ENCODE measurements at regions not wholly inside any gene's neighbourhood (a gene's known extent, or its start where the extent isn't known, plus 50 kb on each side); places are given as distances from the start of the nearest gene placed in this dataset.

DNA sequence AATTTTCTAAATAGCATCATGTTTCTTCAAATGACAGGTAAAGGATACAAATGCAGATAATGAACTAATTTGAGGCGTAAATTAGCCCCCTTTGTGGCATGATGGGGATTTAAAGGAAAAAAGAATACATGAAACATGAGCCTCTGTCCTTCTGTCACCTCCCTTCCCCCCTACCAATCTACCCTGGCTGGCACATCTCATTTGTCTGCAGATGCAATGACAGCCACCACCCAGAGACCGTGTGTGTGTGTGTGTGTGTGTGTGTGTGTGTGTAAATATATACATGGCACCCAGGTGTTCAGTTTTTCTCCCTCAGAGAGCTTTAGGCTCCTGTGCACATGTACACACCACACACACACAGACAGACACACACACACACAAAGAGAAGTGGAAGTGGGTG, 451.1 kb downstream of the RWDD3 start:
- no peak overlapping the region for H3K4me3 Mint-ChIP-seq
- no peak overlapping the region for H3K27ac Mint-ChIP-seq
- peaks cover 2% of the 10 kb centered on the region for H3K27me3 Mint-ChIP-seq (ENCODE audit: low read depth)
- H3K9me3 Mint-ChIP-seq, result no peaks in the 10 kb centered on the region
- no peaks in the 10 kb centered on the region for H3K4me1 Mint-ChIP-seq (ENCODE audit: low read depth)
- no peak for DNase-seq
- H3K36me3 Mint-ChIP-seq (ENCODE audit: low read depth), result no peaks in the 10 kb centered on the region
- CTCF ChIA-PET, result no interaction called here
- intact Hi-C loops (cut with micrococcal nuclease), result no loop called here

DNA sequence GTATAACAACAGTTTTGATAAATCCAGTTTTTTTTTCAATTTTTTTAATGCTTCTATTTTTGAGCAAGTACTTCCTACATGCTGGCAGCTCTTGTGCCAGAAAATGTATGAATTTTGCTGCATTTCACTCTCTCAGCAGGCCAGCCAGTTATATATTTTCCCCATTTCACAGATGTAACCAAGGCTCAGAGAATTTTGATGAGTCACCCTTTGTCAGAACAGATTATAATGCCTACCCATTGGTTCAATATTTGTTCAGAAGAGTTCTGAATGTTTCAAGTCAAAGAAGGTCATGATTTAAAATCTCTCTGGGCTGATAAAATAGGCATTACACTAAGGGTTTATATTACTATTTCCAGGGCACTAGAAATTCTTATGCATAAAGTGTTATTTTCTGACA, 452.2 kb downstream of the RWDD3 start:
- Mint-ChIP-seq H3K36me3 (ENCODE audit: low read depth) (no peaks in the 10 kb centered on the region), H3K27me3 (ENCODE audit: low read depth) (peaks cover 2% of the 10 kb centered on the region), H3K9me3 (peaks cover 1% of the 10 kb centered on the region), H3K27ac (no peak overlapping the region), H3K4me3 (no peak overlapping the region), H3K4me1 (ENCODE audit: low read depth) (no peaks in the 10 kb centered on the region)
- intact Hi-C loops (cut with micrococcal nuclease), result no loop called here
- CTCF ChIA-PET, result no interaction called here
- no peak for DNase-seq

DNA sequence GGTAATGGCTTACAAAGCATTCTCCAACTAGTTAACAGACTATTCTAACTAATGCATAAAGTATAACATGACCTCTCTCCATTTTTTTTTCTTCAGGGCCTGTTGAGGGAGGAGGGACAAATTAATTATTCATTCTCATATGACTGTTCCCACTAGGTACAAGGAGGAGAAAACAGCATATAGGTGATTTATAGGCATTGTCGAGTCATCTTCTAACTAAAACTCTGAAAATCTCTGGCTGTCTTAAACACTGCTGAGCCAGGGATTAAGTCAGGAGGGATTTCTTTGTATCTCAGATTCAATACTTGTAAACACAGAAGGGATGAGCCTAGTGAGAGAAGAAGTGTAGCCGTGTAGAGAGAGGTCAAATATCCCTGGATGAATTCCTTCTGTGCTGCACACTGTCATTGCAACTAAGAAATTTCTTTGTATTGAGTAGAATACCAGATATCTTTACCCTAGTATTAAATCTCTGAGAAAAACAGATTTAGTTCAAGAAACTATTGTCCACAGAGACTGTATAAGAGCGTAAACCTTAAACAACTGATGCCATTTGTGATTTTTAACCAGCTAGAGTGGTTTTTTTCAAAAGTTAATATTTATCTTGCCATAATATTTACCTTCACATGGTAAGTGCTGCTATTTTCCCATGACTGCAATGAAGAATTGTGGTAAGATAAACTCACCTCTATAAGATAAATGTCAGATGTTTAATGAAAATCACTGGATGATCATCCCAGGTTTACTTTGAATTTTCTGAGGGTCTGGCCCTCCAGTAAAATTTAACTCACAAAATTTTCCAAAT, 465.3 kb downstream of the RWDD3 start:
- no peak overlapping the region for H3K4me3 Mint-ChIP-seq
- H3K4me1 Mint-ChIP-seq (ENCODE audit: low read depth), result no peaks in the 10 kb centered on the region
- no peaks in the 10 kb centered on the region for H3K36me3 Mint-ChIP-seq (ENCODE audit: low read depth)
- peaks cover 23% of the 10 kb centered on the region for H3K9me3 Mint-ChIP-seq
- no peaks in the 10 kb centered on the region for H3K27me3 Mint-ChIP-seq (ENCODE audit: low read depth)
- intact Hi-C loops (cut with micrococcal nuclease), result no loop called here
- no peak for DNase-seq
- no peak overlapping the region for H3K27ac Mint-ChIP-seq
- CTCF ChIA-PET, result no interaction called here

DNA sequence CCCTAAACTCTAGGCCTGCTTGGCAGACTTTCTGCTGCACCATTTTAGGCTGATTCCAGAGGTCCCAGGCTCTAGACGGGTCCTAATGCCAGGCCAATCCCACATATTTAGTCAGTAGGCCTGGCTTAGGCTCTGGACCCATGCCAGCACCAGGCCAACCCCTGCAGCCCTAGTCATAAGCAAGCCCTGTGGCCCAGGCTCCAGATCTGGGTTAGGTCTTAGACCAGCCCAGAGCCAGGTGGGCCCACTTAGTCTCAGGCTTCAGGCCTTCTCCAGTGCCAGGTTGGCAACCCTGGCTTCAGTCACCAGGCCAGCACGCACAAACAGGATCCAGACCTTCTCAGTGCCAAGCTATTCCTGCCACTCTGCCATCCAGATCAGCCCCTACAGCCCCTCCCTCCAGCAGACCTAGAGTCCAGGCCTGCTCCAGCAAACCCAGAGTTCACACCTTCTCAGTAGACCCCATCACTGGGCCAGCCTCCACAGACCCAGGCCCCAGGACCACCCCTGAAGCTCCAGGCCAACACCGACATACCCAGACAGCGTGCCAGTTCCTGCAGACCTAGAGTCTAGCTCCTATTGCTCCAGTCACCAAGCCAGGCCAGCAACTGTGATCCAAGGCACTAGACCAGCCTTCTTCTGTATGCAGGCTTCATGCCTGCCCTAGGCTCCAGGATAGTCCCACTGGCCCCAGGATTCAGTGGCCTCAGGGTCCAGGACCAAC, 467.6 kb downstream of the RWDD3 start:
- intact Hi-C loops (cut with micrococcal nuclease), result no loop called here
- no peaks in the 10 kb centered on the region for H3K4me1 Mint-ChIP-seq (ENCODE audit: low read depth)
- CTCF ChIA-PET, result interaction anchor here (0.6 kb wide), 2 partner anchors 151 to 1040 kb away, joined by 3 read pairs; no protein-coding TSS in a partner anchor
- no peaks in the 10 kb centered on the region for H3K36me3 Mint-ChIP-seq (ENCODE audit: low read depth)
- H3K27ac Mint-ChIP-seq, result no peak overlapping the region
- no peaks in the 10 kb centered on the region for H3K27me3 Mint-ChIP-seq (ENCODE audit: low read depth)
- no peak overlapping the region for H3K4me3 Mint-ChIP-seq
- H3K9me3 Mint-ChIP-seq, result peaks cover 33% of the 10 kb centered on the region
- DNase-seq, result no peak

DNA sequence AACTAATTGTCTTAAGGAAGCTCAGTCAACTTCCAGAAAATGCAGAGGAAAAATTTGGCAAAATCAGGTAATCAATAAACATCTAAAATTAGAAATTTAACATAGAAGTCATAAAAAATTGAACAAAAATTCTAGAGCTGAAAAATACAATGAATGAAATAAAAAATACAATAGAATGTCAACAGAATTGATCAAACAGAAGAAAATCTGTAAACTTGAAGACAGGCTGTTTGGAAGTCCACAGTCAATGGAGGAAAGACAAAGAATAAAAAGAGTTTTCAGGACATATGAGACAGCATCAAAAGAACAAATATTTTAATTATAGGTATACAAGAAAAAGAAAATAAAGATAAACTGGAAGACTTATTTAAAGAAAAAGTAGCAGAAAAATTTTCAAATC, 469.0 kb downstream of the RWDD3 start:
- no peaks in the 10 kb centered on the region for H3K27me3 Mint-ChIP-seq (ENCODE audit: low read depth)
- CTCF ChIA-PET, result no interaction called here
- intact Hi-C loops (cut with micrococcal nuclease), result no loop called here

DNA sequence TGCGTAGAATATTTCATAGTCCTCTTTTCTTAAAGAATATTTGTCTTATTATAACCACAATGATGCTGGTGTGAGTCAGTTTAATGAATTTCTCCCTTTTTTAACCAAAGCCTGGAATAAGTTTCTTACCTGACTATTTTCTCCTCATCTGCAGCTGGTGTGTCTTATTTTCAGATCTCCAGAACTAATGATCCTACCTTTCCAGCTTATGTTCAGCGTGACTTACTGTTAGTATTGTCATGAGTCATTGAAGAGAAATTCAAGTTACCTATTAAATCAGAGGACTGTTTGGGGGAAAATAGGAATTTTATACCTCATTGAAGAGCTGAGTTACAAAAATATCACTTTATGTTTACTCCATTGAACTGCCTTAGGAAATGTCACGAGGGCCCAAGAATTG, 482.1 kb downstream of the RWDD3 start:
- H3K27me3 Mint-ChIP-seq (ENCODE audit: low read depth), result no peaks in the 10 kb centered on the region
- DNase-seq, result no peak
- H3K4me3 Mint-ChIP-seq, result no peak overlapping the region
- peaks cover 8% of the 10 kb centered on the region for H3K9me3 Mint-ChIP-seq
- intact Hi-C loops (cut with micrococcal nuclease), result no loop called here
- no peaks in the 10 kb centered on the region for H3K4me1 Mint-ChIP-seq (ENCODE audit: low read depth)
- no peaks in the 10 kb centered on the region for H3K36me3 Mint-ChIP-seq (ENCODE audit: low read depth)
- CTCF ChIA-PET, result no interaction called here
- H3K27ac Mint-ChIP-seq, result no peak overlapping the region

More for the DNA sequence above, 469.0 kb downstream of the RWDD3 start:
- no peak for DNase-seq
- Mint-ChIP-seq H3K4me3 (no peak overlapping the region), H3K27ac (no peak overlapping the region), H3K4me1 (ENCODE audit: low read depth) (no peaks in the 10 kb centered on the region), H3K36me3 (ENCODE audit: low read depth) (no peaks in the 10 kb centered on the region), H3K9me3 (peaks cover 38% of the 10 kb centered on the region)

DNA sequence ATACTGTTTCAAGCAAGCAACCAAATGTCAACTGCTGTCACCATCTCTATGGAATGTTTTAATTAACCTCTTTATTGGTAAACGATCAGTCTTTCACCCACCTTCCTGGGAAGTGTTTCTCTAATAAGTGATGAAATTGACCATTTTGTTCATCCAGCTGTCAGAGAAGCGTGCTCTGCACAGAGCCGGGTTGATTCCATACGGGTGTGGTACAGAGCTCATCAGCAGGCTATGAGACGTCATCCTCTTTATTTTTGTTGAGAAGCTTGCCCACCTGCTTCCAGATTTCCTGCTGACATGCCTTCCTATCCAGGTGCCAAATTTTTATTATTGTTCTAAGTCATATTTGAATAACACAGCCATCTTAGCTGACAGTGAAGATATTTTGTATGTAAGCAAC, 482.5 kb downstream of the RWDD3 start:
- Mint-ChIP-seq H3K9me3 (peaks cover 8% of the 10 kb centered on the region), H3K27ac (no peak overlapping the region), H3K4me3 (no peak overlapping the region), H3K27me3 (ENCODE audit: low read depth) (no peaks in the 10 kb centered on the region), H3K4me1 (ENCODE audit: low read depth) (no peaks in the 10 kb centered on the region), H3K36me3 (ENCODE audit: low read depth) (no peaks in the 10 kb centered on the region)
- intact Hi-C loops (cut with micrococcal nuclease), result no loop called here
- CTCF ChIA-PET, result no interaction called here
- no peak for DNase-seq

DNA sequence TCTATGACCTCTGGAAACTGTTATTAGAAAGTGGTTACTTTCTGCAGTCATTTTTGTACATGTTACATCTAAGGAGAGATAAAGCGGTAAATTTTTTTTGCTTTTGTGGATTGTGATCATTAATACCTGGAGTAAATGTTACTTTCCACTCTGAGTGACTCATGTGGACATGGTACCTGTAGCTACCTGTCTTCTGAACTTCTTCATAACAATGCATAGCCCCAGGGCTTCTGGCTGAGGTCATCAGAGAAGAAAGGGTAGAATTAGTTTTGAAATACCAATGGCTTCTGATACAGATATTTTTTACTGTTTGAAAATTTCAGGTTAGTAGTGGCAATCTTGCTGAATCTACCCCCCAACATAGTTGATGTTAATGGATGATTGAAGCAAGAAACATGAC, 489.3 kb downstream of the RWDD3 start:
- Mint-ChIP-seq H3K4me1 (ENCODE audit: low read depth) (no peaks in the 10 kb centered on the region), H3K27ac (no peak overlapping the region), H3K9me3 (no peaks in the 10 kb centered on the region), H3K4me3 (no peak overlapping the region), H3K36me3 (ENCODE audit: low read depth) (no peaks in the 10 kb centered on the region), H3K27me3 (ENCODE audit: low read depth) (no peaks in the 10 kb centered on the region)
- no peak for DNase-seq
- CTCF ChIA-PET, result no interaction called here
- intact Hi-C loops (cut with micrococcal nuclease), result no loop called here

DNA sequence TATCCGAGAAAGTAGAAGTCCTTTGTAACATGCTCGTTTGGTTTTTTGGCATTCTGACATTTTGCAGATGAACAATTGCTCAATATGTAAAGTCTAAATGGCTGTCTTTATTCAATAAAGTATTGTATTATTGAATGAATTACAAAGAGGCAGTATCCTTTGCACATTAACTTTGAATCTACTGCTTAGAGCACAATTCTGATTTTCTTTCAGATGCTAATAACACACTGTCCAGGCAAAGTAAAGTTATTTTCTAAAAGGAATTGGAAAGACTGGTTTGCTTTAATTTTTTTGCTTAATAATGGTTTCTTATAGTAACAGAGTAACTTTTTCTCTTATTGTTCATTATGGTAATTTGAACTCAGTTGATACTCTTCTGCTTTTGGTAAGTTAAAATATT, 494.8 kb downstream of the RWDD3 start:
- Mint-ChIP-seq H3K36me3 (ENCODE audit: low read depth) (no peaks in the 10 kb centered on the region), H3K4me1 (ENCODE audit: low read depth) (no peaks in the 10 kb centered on the region), H3K27me3 (ENCODE audit: low read depth) (no peaks in the 10 kb centered on the region), H3K4me3 (no peak overlapping the region), H3K27ac (no peak overlapping the region), H3K9me3 (peaks cover 3% of the 10 kb centered on the region)
- no peak for DNase-seq
- intact Hi-C loops (cut with micrococcal nuclease), result no loop called here
- CTCF ChIA-PET, result no interaction called here

DNA sequence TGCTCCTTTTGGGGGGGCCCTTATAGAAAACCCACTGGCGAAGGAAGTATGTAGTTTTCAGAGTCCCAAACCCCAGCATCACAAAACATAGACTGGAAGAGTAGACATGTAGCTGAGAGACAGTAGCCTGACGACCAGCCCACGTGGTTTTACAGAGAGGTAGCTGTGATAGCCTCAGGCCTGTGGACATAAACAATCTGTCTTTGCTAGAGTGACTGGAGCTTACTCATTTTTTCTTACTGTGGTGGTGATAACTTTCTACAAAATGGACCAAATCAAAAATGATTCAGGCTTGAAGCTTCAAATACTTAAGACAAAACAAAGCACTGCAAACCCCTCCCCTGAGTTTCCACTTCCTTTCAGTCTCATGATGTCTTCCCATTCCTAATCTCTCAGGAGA, 497.0 kb downstream of the RWDD3 start:
- intact Hi-C loops (cut with micrococcal nuclease), result no loop called here
- CTCF ChIA-PET, result no interaction called here
- H3K4me1 Mint-ChIP-seq (ENCODE audit: low read depth), result no peaks in the 10 kb centered on the region
- DNase-seq, result no peak
- H3K27me3 Mint-ChIP-seq (ENCODE audit: low read depth), result no peaks in the 10 kb centered on the region
- no peak overlapping the region for H3K27ac Mint-ChIP-seq
- H3K36me3 Mint-ChIP-seq (ENCODE audit: low read depth), result no peaks in the 10 kb centered on the region
- peaks cover 3% of the 10 kb centered on the region for H3K9me3 Mint-ChIP-seq
- H3K4me3 Mint-ChIP-seq, result no peak overlapping the region

DNA sequence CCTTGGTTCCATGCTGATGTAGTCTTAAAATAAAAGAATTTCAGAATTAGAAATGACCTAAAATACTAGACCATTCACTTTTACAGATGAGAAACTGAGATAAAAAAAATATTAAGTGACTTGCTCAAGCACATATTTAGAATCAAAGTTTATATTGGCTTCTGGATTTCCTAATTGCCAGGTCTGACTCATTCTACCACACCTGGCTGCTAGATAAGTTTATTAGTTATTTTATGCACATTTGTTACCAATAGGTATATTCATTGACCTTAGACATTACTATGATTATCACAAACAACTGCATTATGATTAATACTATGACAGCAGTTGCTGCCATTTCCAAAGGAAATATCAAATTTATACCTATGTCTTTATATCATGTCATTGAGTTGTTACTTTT, 497.5 kb downstream of the RWDD3 start:
- H3K4me3 Mint-ChIP-seq, result no peak overlapping the region
- no peaks in the 10 kb centered on the region for H3K36me3 Mint-ChIP-seq (ENCODE audit: low read depth)
- CTCF ChIA-PET, result no interaction called here
- no peak for DNase-seq
- no peaks in the 10 kb centered on the region for H3K4me1 Mint-ChIP-seq (ENCODE audit: low read depth)
- H3K9me3 Mint-ChIP-seq, result peaks cover 3% of the 10 kb centered on the region
- no peak overlapping the region for H3K27ac Mint-ChIP-seq
- intact Hi-C loops (cut with micrococcal nuclease), result no loop called here
- no peaks in the 10 kb centered on the region for H3K27me3 Mint-ChIP-seq (ENCODE audit: low read depth)

DNA sequence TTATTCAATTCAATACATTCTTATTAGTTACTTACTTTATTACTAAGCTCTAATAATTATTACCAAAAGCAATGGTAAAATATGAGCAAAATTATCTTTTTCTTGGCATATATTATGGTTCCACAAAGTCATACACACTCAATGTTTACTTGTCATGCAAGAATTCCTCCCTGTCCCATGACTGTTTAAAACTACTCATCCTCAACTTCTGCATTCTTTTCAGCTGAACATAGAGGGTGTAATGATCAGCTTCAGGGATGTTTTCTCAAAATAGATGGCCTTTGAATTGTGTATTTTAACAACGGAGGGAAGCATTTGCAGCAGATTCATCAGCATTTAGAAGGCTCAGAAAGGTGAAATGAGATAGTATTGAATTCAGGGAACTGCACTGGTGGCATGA, 499.0 kb downstream of the RWDD3 start:
- no peaks in the 10 kb centered on the region for H3K27me3 Mint-ChIP-seq (ENCODE audit: low read depth)

DNA sequence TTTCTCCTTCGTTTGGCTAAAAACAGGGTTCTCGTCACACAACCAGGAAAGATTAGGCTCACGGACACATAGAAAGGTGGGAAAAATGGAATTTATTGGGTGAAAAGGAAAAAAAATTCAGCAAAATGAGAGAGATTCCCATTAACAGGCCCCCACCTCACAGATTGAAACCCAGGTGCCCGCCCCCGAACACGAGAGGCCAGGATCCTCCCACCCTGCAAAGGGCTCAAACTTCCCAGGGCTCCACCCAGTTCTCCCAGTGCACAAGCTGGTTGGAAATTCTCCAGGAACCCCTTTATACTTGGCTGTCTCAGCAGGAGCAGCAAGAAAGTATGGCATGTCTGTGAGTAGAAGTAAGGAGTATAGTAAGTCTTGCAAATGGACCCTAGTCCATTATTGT, 499.7 kb downstream of the RWDD3 start:
- intact Hi-C loops (cut with micrococcal nuclease), result no loop called here
- Mint-ChIP-seq H3K9me3 (peaks cover 3% of the 10 kb centered on the region), H3K4me3 (no peak overlapping the region), H3K27me3 (ENCODE audit: low read depth) (no peaks in the 10 kb centered on the region), H3K4me1 (ENCODE audit: low read depth) (no peaks in the 10 kb centered on the region), H3K36me3 (ENCODE audit: low read depth) (no peaks in the 10 kb centered on the region), H3K27ac (no peak overlapping the region)
- CTCF ChIA-PET, result no interaction called here
- DNase-seq, result no peak

More for the DNA sequence above, 499.0 kb downstream of the RWDD3 start:
- no peak overlapping the region for H3K27ac Mint-ChIP-seq
- H3K36me3 Mint-ChIP-seq (ENCODE audit: low read depth), result no peaks in the 10 kb centered on the region
- peaks cover 3% of the 10 kb centered on the region for H3K9me3 Mint-ChIP-seq
- CTCF ChIA-PET, result no interaction called here
- intact Hi-C loops (cut with micrococcal nuclease), result no loop called here
- H3K4me1 Mint-ChIP-seq (ENCODE audit: low read depth), result no peaks in the 10 kb centered on the region
- DNase-seq, result no peak
- H3K4me3 Mint-ChIP-seq, result no peak overlapping the region
